DOHH2 (cell line): ENCODE measurements at regions not wholly inside any gene's neighbourhood (a gene's known extent, or its start where the extent isn't known, plus 50 kb on each side); places are given as distances from the start of the nearest gene placed in this dataset.

Source experiments
- CTCF ChIP-seq: fragments of 200-600 bp; sonication (generic); IDR thresholded peaks from one replicate; pipeline ENCODE4 v1.5.1; 2014; ENCODE audit warnings: antibody characterized with exemption, mild to moderate bottlenecking, low read depth, low read length; ENCODE audit not compliant: poor library complexity, severe bottlenecking
- EZH2phosphoT487 ChIP-seq: fragments of 200-600 bp; sonication (generic); IDR thresholded peaks from 2 replicates; pipeline ENCODE4 v1.6.1; 2017; ENCODE audit warnings: borderline replicate concordance, mild to moderate bottlenecking, antibody characterized with exemption, low read length, moderate library complexity, mixed read lengths

GRCh38 chr13:76635232-76636230 is 250.7 kb downstream of the KCTD12 start:
- no peak for TF ChIP-seq CTCF
- TF ChIP-seq EZH2phosphoT487: no peak
